ENCODE measurements at regions not wholly inside any gene's neighbourhood (a gene's known extent, or its start where the extent isn't known, plus 50 kb on each side); places are given as distances from the start of the nearest gene placed in this dataset.

- no peak for TF ChIP-seq CTCF (conservative IDR thresholded peaks at IDR 0.05; ENCODE audit: low read length)
- TF ChIP-seq EZH2phosphoT487 (IDR thresholded peaks at IDR 0.05; ENCODE audit: borderline replicate concordance) = no peak
Measured at GRCh38 chr2:33804155-33804554, 205.1 kb upstream of the FAM98A start.
